Fibroblast of lung (primary cell): ENCODE measurements at regions not wholly inside any gene's neighbourhood (a gene's known extent, or its start where the extent isn't known, plus 50 kb on each side); places are given as distances from the start of the nearest gene placed in this dataset.

Source experiments
- CTCF ChIP-seq, 2 donors: IDR thresholded peaks in 1 of 2; conservative IDR thresholded peaks in 1 of 2; 1 replicate in 1 of 2; 2 replicates in 1 of 2; pipeline ENCODE4 v1.5.1; 2011 to 2012; ENCODE audit warnings: low read length in 2 of 2, control low read depth in 1 of 2, inconsistent platforms in 1 of 2, low read depth in 1 of 2, mild to moderate bottlenecking in 1 of 2
- EZH2 ChIP-seq: IDR thresholded peaks from 2 replicates; pipeline ENCODE4 v1.5.1; 2012; ENCODE audit warnings: low read length, control low read depth, mild to moderate bottlenecking; ENCODE audit errors: missing control alignments

GRCh38 chr1:195065437-195065836, 1542.8 kb downstream of the KCNT2 start:
- TF ChIP-seq CTCF (conservative IDR thresholded peaks at IDR 0.05 in 1 of 2, IDR thresholded peaks at IDR 0.05 in 1 of 2; ENCODE audit: low read depth in 1 of 2, low read length in 2 of 2), result no peak
- TF ChIP-seq EZH2, result no peak
